Adrenal gland (tissue), 5 donors: ENCODE measurements at regions not wholly inside any gene's neighbourhood (a gene's known extent, or its start where the extent isn't known, plus 50 kb on each side); places are given as distances from the start of the nearest gene placed in this dataset.
"Not testable (repeated sequence)": the region's sequence is repeated elsewhere in the genome, so short reads cannot be mapped to it uniquely, and the experiment has no call there.

Source experiments
- CTCF ChIP-seq, 6 experiments: fragments of 450-650 bp in 4 of 6; fragments of 200-600 bp in 2 of 6; sonication (generic) in 1 of 6; IDR thresholded peaks; 1 replicate in 5 of 6; 2 replicates in 1 of 6; pipeline versions ENCODE4 v1.5.1 to v1.8.0; 2016 to 2021; ENCODE audit warnings: antibody characterized with exemption in 6 of 6, mild to moderate bottlenecking in 2 of 6, moderate library complexity in 1 of 6
- POLR2A ChIP-seq, 2 donors: fragments of 450-650 bp; IDR thresholded peaks; one replicate each; pipeline ENCODE4 v1.6.1; 2017; ENCODE audit warnings: antibody characterized with exemption in 2 of 2, mild to moderate bottlenecking in 2 of 2, moderate library complexity in 1 of 2
- donor health status: DM: no; HTN: no; CAD: no.

GRCh38 chr15:24165512-24165911 is 478.4 kb upstream of the NDN start:
- not testable (repeated sequence) for TF ChIP-seq CTCF, POLR2A (IDR thresholded peaks at IDR 0.05)
